ENCODE measurements at regions not wholly inside any gene's neighbourhood (a gene's known extent, or its start where the extent isn't known, plus 50 kb on each side); places are given as distances from the start of the nearest gene placed in this dataset.
"Not testable (repeated sequence)": the region's sequence is repeated elsewhere in the genome, so short reads cannot be mapped to it uniquely, and the experiment has no call there.

DNA sequence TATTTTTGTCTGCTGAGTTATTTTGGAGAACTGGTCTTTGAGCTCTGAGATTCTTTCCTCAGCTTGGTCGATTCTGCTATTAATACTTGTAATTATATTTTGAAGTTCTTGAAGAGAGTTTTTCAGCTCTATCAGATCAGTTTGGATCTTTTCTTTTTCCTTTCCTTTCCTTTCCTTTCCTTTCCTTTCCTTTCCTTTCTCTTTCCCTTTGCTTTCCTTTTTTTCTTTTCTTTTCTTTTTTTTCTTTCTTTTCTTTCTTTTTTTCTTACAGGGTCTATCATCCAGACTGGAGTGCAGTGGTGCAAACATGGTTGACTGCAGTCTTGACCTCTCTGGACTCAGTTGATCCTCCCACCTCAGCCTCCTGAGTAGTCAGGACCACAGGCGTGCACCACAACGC, 63.2 kb upstream of the GPR50 start:
- TF ChIP-seq POLR2A (IDR thresholded peaks at IDR 0.05) = not testable (repeated sequence)
- TF ChIP-seq, protein P1, sequence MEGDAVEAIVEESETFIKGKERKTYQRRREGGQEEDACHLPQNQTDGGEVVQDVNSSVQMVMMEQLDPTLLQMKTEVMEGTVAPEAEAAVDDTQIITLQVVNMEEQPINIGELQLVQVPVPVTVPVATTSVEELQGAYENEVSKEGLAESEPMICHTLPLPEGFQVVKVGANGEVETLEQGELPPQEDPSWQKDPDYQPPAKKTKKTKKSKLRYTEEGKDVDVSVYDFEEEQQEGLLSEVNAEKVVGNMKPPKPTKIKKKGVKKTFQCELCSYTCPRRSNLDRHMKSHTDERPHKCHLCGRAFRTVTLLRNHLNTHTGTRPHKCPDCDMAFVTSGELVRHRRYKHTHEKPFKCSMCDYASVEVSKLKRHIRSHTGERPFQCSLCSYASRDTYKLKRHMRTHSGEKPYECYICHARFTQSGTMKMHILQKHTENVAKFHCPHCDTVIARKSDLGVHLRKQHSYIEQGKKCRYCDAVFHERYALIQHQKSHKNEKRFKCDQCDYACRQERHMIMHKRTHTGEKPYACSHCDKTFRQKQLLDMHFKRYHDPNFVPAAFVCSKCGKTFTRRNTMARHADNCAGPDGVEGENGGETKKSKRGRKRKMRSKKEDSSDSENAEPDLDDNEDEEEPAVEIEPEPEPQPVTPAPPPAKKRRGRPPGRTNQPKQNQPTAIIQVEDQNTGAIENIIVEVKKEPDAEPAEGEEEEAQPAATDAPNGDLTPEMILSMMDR (IDR thresholded peaks at IDR 0.05) = not testable (repeated sequence)

All from right lobe of liver (tissue), 4 donors.